NCI-H524 treated with DMSO at 0.1 percent for 48 hours (cell line): ENCODE measurements at regions not wholly inside any gene's neighbourhood (a gene's known extent, or its start where the extent isn't known, plus 50 kb on each side); places are given as distances from the start of the nearest gene placed in this dataset.

ENCODE experiments used
- DNase-seq: peaks from one replicate; lab custom pipeline; 2025; lab: John Stamatoyannopoulos, UW

DNA sequence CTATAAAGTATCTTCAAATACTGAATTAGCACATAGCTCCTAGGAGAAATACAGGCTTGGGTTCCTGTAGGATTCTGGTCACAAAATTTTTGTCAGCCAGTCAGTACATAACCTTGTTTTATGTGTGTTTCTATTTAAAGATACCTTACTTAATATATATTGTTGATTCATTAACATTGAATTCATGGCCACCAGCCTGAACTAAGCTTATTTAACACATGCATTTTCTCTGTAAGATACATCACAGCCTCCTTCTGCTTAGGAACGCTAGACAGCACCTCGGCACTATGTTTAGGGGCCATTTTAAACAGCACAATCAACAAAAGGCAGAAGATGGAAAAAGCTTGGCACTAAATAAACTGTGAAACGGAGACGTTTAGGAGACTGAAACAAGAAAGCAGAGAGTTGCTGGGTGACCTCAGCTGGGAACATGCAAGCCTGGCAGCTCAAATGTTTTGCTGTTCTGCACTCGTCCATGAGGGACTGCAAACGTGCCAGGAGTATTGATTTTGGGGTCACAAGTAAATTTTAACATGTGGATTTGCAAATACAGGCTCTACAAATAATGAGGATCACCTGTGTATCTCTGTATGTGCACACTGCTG is 432.2 kb upstream of the TPM1 start:
- DNase-seq: no peak

DNA sequence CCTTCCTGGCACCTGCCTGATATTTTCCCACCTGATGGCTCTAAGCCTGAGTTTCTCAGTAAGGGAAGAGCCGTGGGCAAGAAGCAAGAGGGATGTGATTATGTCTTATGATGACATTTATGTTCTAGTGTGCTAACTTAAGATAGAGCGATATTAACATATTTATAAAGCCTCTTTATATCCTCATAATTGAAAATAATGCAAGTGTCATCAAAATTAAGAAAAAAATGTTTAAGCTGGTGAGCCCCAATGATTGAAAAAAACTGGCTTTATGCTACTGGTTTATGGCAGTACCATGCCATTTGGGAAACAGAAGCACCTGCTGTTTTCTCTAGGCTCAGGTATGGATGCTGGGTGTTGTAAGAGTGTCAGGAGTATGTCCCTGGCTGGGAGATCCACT is 431.5 kb upstream of the TPM1 start:
- DNase-seq: no peak

DNA sequence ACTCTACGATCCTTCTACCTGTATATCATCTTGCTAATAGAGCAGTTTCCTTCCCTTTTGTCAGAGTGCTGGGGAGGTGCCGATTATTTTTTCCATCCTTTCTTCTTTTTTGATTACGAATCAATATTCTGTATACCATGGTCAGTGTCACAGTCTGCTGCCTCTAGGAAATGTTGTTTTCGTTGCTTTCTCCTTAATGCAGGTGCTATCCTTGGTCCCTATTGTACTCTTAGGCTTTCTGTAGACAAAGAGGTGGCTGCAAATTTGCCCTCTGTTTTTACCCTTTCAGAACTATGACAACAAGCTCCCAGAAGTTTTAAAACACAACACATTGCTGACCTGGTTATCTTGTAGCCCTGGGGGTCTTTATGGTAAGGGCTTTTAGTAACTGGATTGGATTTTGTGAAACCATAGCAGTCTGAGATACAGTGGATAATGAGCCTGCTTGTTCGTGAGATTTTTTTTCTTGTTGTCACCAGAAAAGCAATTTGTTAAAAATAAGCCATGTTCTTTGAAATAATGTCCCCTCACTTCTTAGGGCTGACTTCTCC is 430.3 kb upstream of the TPM1 start:
- DNase-seq: no peak

DNA sequence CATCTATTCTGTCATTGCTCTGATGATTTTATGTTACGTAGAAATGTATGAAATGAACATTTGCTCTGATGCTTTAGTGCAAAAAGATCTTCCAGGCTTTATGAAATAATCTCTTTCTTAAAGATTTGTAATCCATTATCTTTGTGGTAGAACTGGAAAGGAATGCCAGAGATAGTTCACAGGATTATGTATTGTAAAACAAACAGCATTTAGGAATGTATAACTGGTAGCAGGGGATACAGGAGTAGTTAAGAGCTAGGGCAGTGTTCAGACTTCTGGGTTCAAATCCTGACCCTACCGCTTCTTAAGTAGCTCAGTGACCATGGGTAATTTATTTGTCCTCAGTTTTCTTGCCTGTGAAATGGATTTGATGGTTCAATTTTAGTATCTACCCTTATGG is 429.8 kb upstream of the TPM1 start:
- DNase-seq: no peak

DNA sequence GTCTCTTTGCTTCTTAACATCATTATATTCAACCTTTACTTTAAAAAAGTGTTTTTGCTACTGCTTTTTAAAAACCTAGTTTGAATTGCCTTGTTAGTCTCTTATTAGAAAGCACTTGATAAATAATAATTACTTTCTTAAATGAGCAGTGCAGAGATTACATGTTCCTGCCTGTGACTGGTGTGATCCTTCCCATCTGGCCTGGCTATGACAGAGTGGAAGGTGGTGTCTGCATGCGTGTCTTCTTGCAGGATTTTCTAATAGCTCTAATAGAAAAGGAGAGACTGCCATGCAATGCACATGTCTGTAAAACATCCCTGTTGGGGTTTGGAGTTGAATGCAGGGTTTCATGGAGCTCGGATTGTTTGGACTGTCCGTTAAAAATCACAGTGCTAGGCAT is 425.8 kb upstream of the TPM1 start:
- DNase-seq: no peak

- DNase-seq: no peak
Measured at GRCh38 chr15:62617741-62618140, 424.8 kb upstream of the TPM1 start.

GRCh38 chr15:62618432-62618831 is 424.1 kb upstream of the TPM1 start:
- DNase-seq: no peak

DNA sequence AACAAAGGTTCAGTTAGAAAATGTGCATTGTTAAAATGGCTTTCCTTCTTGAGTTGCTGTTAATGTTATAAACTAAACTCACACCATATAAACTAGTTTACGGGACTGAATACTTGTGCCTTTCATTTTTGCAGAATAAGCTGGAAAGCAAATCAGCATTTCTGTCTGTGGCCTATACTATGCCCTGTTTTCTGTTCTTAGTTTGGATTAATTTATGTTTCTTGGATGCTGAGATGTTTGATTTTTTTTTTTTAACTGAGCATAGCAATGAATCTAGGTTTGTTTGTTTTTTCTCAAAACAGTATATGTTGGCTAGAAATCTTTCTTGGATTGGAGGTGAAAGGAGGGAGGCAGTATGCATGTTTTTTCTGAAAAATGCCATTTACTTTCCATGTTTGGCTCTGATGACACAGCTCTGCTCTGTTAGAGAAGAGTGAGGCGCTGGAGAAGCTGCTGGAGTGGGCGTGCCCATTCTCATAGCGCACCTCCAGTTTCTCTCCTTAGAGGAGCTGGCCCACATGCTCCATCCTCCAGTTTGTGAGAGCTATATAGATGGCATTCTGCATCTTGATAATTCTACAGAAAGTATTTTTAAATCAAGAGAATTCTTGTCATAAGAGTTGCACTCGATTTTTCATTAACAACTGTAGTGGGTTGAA is 423.6 kb upstream of the TPM1 start:
- no peak for DNase-seq

- no peak for DNase-seq
Measured at GRCh38 chr15:62619526-62619925, 423.0 kb upstream of the TPM1 start.

GRCh38 chr15:62622775-62623174 is 419.8 kb upstream of the TPM1 start:
- peak; percentile 95 for DNase-seq

- DNase-seq: no peak
Measured at GRCh38 chr15:62624547-62625378, 417.8 kb upstream of the TPM1 start.

GRCh38 chr15:62625429-62626033 is 417.0 kb upstream of the TPM1 start:
- DNase-seq: peak; percentile 63

DNA sequence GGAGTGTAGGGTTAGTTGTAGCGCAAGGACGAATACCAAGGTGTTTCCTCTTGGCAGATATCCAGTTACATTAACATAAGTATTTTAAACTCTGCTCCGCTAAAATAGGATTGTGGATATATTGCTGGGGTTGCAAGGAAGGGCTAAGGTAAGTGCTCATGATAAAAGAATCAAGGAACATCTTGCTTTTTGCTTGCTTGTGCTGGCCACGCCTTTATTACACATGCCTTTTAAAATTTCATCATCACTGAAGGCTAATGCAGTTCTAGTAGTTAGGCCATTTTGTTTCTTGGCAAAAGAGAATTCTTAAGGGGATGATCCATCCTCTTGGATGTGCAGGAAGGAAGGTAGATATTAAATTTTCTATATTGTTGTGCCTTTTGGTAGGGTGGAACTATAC is 415.6 kb upstream of the TPM1 start:
- no peak for DNase-seq

DNA sequence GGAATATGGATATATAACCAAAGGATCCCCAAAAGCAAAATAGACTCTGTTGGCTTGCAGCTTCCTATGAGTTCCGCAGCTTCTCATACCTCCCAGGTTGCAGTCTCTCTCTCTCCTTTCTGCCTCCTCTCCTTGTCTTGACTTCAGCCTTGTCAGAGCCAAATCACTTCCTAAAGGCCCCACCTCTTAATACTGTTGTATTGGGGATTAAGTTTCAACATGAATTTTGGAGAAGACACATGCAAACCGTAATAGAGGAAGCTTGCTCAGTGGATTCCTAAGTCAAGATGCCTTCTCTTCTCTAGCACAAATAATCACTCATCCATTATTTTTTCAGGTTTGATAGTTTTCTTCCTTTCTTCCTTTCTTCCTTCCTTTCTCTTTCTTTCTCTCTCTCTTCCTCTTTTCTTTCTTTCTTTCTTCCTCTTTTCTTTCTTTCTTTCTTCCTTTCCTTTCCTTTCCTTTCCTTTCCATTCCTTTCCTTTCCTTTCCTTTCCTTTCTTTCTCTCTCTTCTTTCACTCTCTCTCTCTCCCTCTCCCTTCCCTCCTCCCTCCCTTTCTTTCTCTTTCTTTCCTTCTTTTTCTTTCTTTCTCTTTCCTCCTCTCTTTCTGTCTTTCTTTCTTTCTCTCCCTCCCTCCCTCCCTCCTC is 411.3 kb upstream of the TPM1 start:
- no peak for DNase-seq

DNA sequence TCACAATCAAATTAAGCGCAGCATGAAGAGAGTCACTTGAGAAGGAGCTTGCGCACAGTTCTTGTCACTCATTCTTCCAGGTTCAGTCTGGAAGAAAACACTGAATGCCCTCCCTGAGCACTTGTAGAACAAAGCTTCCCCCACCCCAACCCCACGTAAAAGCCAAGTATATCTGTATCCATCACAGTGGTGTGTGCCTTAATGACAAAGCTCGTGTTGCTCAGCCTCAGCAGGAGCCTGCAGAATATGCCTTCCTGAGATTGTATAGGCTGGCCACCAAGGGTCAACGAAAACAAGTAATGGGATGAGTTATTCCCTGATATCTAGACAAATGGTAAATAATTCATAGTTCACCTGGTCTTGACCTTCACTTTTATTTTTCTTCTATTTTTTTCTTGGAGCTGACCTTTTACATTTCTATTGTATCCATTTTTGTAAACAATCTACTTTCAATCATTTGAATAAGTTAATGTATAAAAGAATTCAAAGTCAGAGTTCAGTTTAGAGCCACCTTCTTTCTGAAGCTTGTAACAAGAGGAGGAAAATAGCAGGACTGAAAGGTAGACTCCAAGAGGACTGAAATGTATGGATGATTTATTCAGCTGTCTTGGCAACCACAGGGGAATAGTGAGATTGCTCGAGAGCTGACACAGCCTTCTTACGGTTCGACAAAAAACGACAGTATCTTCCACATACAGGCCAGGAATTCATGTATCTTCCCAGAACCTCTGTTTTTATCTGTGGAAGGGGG is 405.5 kb upstream of the TPM1 start:
- no peak for DNase-seq

DNA sequence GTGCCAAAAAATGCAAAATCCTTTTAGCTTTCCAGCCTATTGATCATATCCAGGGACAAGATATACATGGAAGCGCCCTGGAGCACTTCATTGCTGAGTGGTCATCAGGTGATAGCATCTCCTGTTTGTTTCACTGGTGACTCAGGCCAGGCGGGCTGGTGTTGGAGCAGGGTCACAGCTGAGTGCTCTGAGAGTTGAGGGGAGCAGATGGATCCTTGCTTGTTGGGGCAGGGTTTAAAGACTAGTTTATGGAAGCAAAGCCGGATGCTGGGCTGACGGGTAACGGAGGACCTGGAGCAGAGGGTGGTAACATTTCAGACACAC is 405.0 kb upstream of the TPM1 start:
- no peak for DNase-seq

DNA sequence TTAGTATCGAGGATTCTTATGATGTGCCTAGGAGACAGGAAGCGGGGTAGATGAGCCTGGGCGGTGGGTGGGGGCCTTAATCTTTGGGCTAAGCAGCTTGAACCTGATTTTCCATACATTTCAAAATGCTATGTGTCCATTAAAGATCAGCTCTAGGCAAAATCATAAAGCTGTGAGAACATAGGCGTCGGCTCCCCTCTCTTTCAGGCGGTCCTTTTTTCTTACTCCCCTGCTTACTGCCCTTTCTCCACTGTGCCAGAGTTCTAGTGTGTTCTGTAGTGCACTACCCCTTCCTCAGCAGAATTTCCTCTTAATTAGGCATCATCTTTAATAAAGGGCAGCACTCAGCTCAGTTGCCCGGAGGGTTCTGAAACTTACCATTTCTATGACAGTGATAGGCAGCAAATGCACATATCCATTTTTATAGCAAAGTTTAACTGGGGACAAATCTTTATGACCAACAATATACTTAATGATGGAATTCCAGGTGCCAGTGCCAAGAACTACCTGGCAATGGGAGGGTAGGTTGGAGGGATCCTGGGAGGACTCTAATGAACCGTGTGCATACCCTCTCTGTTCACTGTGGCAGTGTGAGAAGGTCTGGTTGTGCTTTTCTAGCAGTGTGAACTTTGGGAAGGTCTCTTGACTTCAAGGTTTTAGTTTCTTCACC is 404.5 kb upstream of the TPM1 start:
- no peak for DNase-seq

DNA sequence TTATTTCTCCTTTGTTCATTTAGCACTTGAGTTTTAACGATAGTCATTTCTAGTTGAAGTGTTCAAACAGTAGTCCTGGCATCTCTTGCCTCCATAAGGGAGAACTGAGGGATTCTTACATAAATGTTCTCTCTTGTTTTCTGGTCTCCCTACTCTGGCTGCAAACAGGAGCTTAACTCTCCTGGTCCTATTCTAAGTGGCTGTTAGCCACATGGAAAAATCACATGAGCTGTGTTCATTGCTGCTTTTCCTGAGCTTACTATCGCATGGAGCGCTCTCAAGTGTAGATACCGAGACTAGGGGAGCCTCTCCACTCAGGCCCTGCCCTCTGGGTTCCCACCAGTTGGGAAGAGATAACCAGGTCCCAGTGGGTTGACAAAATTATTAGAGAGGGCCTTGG is 403.1 kb upstream of the TPM1 start:
- DNase-seq: no peak

DNA sequence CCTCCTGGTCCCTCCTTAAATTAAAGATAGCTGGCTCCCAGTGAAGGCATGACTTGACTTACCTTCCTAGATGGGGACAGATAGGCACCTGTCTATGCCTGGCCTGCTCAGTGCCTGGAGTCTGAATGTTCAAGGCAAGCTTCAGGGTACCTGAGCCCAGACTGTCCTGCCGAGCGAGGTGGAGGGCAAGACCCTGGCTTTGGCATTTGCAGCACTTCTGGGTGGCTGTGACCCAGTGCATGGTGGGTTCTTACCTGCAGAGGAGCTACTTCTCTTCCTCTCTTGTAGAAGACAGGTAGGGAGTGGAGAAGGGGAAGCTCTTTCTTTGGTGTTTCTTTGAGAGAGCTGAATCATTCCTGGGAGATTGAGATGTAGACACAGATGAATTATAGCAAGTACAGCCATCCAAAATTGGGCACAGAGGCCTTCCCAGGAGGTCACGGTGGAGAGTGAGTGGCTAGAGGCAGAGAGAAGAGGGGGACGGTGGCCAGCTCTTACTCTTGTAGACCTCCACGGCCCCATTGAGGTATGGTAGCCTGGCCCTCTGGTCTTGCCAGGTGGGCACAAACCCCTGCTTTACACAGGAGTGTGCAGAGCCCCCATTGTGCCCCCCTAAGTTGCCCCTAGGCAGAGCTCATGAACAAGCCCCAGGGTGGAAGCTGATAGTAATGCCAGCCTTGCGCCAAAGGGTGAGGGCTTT is 402.5 kb upstream of the TPM1 start:
- no peak for DNase-seq

DNA sequence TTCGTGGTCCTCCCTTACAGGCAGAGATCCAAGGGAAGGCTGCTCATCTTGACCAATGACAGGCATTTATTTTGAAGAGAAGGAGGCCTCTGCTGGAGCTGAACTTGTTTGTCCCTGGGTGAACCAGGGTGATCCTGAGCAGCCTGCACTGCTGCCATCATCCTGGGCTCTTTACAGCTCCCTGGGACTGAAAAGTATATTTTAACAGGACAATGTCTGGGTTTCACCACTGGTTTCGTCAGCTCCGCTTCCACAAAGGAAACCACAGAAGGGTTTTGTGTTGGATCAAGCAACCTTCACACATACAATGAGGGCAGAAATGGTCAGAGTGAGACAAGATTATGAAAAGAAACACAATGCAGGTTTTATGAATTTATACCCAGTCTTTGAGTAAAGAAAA is 400.7 kb upstream of the TPM1 start:
- no peak for DNase-seq
